ENCODE measurements at regions not wholly inside any gene's neighbourhood (a gene's known extent, or its start where the extent isn't known, plus 50 kb on each side); places are given as distances from the start of the nearest gene placed in this dataset.

- H4K20me1 ChIP-seq (ENCODE audit: insufficient read depth), result no peaks in the 10 kb centered on the region
- no peaks in the 10 kb centered on the region for H3K9me2 ChIP-seq (ENCODE audit: insufficient read depth)
- no peak overlapping the region for H3K9ac ChIP-seq (ENCODE audit: low read length)
- intact Hi-C loops (cut with micrococcal nuclease), result loop anchor here (2.0 to 10.0 kb wide), 4 partner anchors 40 to 352 kb away; partner anchors contain the start of gene CCDC125
- peak overlapping the region; percentile 81; the same call in 1 of the 2 replicates for H3K4me2 ChIP-seq (ENCODE audit: low read length)
- TF ChIP-seq ELF1 (IDR thresholded peaks at IDR 0.05; ENCODE audit: borderline replicate concordance, low read depth), result no peak
- TF ChIP-seq ZFX (IDR thresholded peaks at IDR 0.05), result no peak
- TF ChIP-seq CBX3 (IDR thresholded peaks at IDR 0.05; ENCODE audit: low read depth), result no peak
- TF ChIP-seq RAD21 (IDR thresholded peaks at IDR 0.05; ENCODE audit: low read depth), result no peak
- no peak for TF ChIP-seq SIN3A (IDR thresholded peaks at IDR 0.05; ENCODE audit: low read depth)
- no peak for TF ChIP-seq ZBTB33 (IDR thresholded peaks at IDR 0.05; ENCODE audit: extremely low read depth, insufficient replicate concordance, low read length)
- TF ChIP-seq SP1 (IDR thresholded peaks at IDR 0.05; ENCODE audit: low read depth), result no peak
- TF ChIP-seq EZH2 (IDR thresholded peaks at IDR 0.05), result no peak
- TF ChIP-seq, protein P1, sequence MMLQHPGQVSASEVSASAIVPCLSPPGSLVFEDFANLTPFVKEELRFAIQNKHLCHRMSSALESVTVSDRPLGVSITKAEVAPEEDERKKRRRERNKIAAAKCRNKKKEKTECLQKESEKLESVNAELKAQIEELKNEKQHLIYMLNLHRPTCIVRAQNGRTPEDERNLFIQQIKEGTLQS (IDR thresholded peaks at IDR 0.05), result no peak
- no peak for TF ChIP-seq POLR2AphosphoS5 (IDR thresholded peaks at IDR 0.05; ENCODE audit: low read depth, low read length)
- no peak; the same call in 1 of the 2 replicates for TF ChIP-seq CEBPB (IDR thresholded peaks at IDR 0.05; ENCODE audit: low read depth)
- no peak for TF ChIP-seq EGR1 (IDR thresholded peaks at IDR 0.05; ENCODE audit: low read depth)
- TF ChIP-seq TCF7L2 (IDR thresholded peaks at IDR 0.05; ENCODE audit: borderline replicate concordance, extremely low read depth, insufficient read depth, insufficient read length), result no peak
- no peak for TF ChIP-seq EZH2phosphoT487 (IDR thresholded peaks at IDR 0.05; ENCODE audit: borderline replicate concordance)
- no peak for TF ChIP-seq POLR2A (IDR thresholded peaks at IDR 0.05; ENCODE audit: borderline replicate concordance, extremely low read depth, insufficient read depth, insufficient read length)
- TF ChIP-seq JUND (IDR thresholded peaks at IDR 0.05), result no peak
- no peak for TF ChIP-seq REST (IDR thresholded peaks at IDR 0.05; ENCODE audit: low read depth)
- no peak for TF ChIP-seq YY1 (IDR thresholded peaks at IDR 0.05; ENCODE audit: extremely low read depth, insufficient replicate concordance, low read depth, low read length)
- no peak for TF ChIP-seq MAX (IDR thresholded peaks at IDR 0.05)
- H3K4me1 ChIP-seq (ENCODE audit: control insufficient read depth in 1 of 2, insufficient read depth in 2 of 2, low read length in 2 of 2), result peaks cover 4 to 12% of the 10 kb centered on the region in 2 experiments; a peak in 3 of 4 replicates
- no peaks in the 10 kb centered on the region for H3K79me2 ChIP-seq (ENCODE audit: insufficient read depth, low read length)
- H3K9me3 ChIP-seq (ENCODE audit: control insufficient read depth in 1 of 2, insufficient read depth in 1 of 2, low read depth in 1 of 2, low read length in 2 of 2), result no peaks in the 10 kb centered on the region
- peak; percentile 10 for DNase-seq (ENCODE audit: low read depth, low spot score)
- peak overlapping the region; percentile 90 for H2AFZ ChIP-seq (ENCODE audit: low read depth, low read length, poor library complexity, severe bottlenecking)
- RAD21 ChIA-PET (ENCODE audit: low non-redundant PET in 1 of 2, low total read pairs in 2 of 2, uncharacterized antibody in 2 of 2, unreplicated experiment in 2 of 2), result no interaction called here
- H3K4me3 ChIP-seq (replicated peaks in 1 of 2; ENCODE audit: low read depth in 1 of 2, low read length in 2 of 2), result no peak overlapping the region
- H3K27me3 ChIP-seq (ENCODE audit: insufficient read depth, low read length), result no peaks in the 10 kb centered on the region
- CTCF ChIA-PET, result interaction anchor here (1.0 to 1.6 kb wide), 5 partner anchors 9 to 212 kb away, joined by 4 to 8 read pairs (median 4); partner anchors contain the start of gene SLC30A5
- no peaks in the 10 kb centered on the region for H3K36me3 ChIP-seq (ENCODE audit: control insufficient read depth in 1 of 2, insufficient read depth in 2 of 2, low read length in 2 of 2)
- POLR2A ChIA-PET, result interaction anchor here (1.2 kb wide), 1 partner anchor 51 kb away, joined by 4 read pairs; the partner anchor contains the start of gene SLC30A5
- peak; percentile 68 for ATAC-seq
- BruUV-seq (replicated peaks), result no TSS peak
- H3K27ac ChIP-seq (ENCODE audit: low read depth, low read length), result no peak overlapping the region
Observed at GRCh38 chr5:69042500-69042899, 51.3 kb upstream of the SLC30A5 start.

Measured in HCT116 (cell line).